IMR-90 (cell line): ENCODE measurements at regions not wholly inside any gene's neighbourhood (a gene's known extent, or its start where the extent isn't known, plus 50 kb on each side); places are given as distances from the start of the nearest gene placed in this dataset.

Source experiments
- BHLHE40 ChIP-seq: fragments of 150-350 bp; IDR thresholded peaks from 2 replicates; pipeline ENCODE4 v1.6.1; 2016; ENCODE audit warnings: mild to moderate bottlenecking, low read depth, low read length
- CTCF ChIP-seq: conservative IDR thresholded peaks from 2 replicates; pipeline ENCODE4 v1.5.1; 2012; ENCODE audit warnings: mild to moderate bottlenecking, low read depth, low read length, improper control_type of control experiment
- MAFK ChIP-seq: IDR thresholded peaks from 2 replicates; pipeline ENCODE4 v1.6.1; 2012; ENCODE audit warnings: low read depth, low read length, improper control_type of control experiment
- POLR2A ChIP-seq: IDR thresholded peaks from 2 replicates; pipeline ENCODE4 v1.6.1; 2012; ENCODE audit warnings: mild to moderate bottlenecking, low read depth, low read length
- RCOR1 ChIP-seq: IDR thresholded peaks from 2 replicates; pipeline ENCODE4 v1.6.1; 2012; ENCODE audit warnings: mild to moderate bottlenecking, low read length, improper control_type of control experiment; ENCODE audit not compliant: insufficient replicate concordance
- SMC3 ChIP-seq: fragments of 150-350 bp; IDR thresholded peaks from 2 replicates; pipeline ENCODE4 v1.6.1; 2016; ENCODE audit warnings: low read depth, mild to moderate bottlenecking, antibody characterized with exemption, low read length, moderate library complexity

- TF ChIP-seq MAFK, result no peak
- no peak for TF ChIP-seq RCOR1
- TF ChIP-seq CTCF, result no peak
- no peak for TF ChIP-seq POLR2A
- no peak for TF ChIP-seq SMC3
- TF ChIP-seq BHLHE40, result no peak
These were observed 53.5 kb upstream of the CADM1 start for GRCh38 chr11:115557681-115558080.
